NT2/D1 (cell line): ENCODE measurements at regions not wholly inside any gene's neighbourhood (a gene's known extent, or its start where the extent isn't known, plus 50 kb on each side); places are given as distances from the start of the nearest gene placed in this dataset.
"Not testable (repeated sequence)": the region's sequence is repeated elsewhere in the genome, so short reads cannot be mapped to it uniquely, and the experiment has no call there.

Experiments used
- DNase-seq: peaks from one replicate; pipeline ENCODE4 v3.0.0-alpha.2; 2011; ENCODE audit warnings: low read depth, low spot score
- H3K27me3 ChIP-seq: 2 replicates; pipeline ENCODE4 v1.6.0; 2011; ENCODE audit warnings: mild to moderate bottlenecking; ENCODE audit not compliant: insufficient read length, insufficient read depth
- H3K36me3 ChIP-seq: 2 replicates; pipeline ENCODE4 v1.6.1; 2011; ENCODE audit warnings: mild to moderate bottlenecking, low read length, mixed read lengths; ENCODE audit not compliant: insufficient read depth, insufficient read length
- H3K4me1 ChIP-seq: 2 replicates; pipeline ENCODE4 v1.5.1; 2011; ENCODE audit not compliant: insufficient read depth, insufficient read length
- H3K4me3 ChIP-seq: 2 replicates; pipeline ENCODE4 v1.5.1; 2011; ENCODE audit warnings: low read depth; ENCODE audit not compliant: insufficient read length
- H3K9ac ChIP-seq: 2 replicates; pipeline ENCODE4 v1.6.0; 2011; ENCODE audit warnings: low read depth; ENCODE audit not compliant: insufficient read length
- H3K9me3 ChIP-seq: 2 replicates; pipeline ENCODE4 v1.5.1; 2011; ENCODE audit warnings: mild to moderate bottlenecking, low read length; ENCODE audit not compliant: insufficient read depth
- SUZ12 ChIP-seq: IDR thresholded peaks from 2 replicates; pipeline ENCODE4 v1.6.1; 2011; ENCODE audit not compliant: insufficient read length, insufficient read depth; ENCODE audit errors: extremely low read depth
- YY1 ChIP-seq: IDR thresholded peaks from 2 replicates; pipeline ENCODE4 v1.6.1; 2011; ENCODE audit not compliant: insufficient read length, insufficient read depth
- ZNF274 ChIP-seq: IDR thresholded peaks from 2 replicates; pipeline ENCODE4 v1.6.1; 2011; ENCODE audit warnings: mild to moderate bottlenecking, low read depth, low read length

- not testable (repeated sequence) for H3K27me3 ChIP-seq, H3K36me3 ChIP-seq, DNase-seq, H3K4me3 ChIP-seq, H3K9ac ChIP-seq, H3K9me3 ChIP-seq, H3K4me1 ChIP-seq
These were observed 133.5 kb downstream of the KLRB1 start for GRCh38 chr12:9474197-9474596.

DNA sequence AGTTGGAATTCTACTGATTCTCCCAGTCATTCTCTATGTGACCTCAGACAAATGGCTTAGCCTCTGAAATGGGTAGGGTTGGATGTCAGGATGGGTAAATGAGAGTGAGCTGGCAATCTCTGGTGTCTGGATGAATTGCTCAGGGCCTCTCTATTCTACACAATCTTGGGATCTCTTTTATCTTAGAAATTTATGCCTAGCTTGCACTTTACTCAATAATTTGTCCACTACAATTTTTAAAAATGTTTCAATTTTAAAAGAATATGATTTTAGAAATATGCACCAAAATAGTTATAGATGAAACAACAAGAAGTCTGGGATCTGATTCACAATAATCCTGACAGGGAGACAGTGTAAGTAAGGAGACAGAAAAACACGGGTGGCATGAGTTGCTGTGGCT is 134.1 kb downstream of the KLRB1 start:
- H3K4me1 ChIP-seq, H3K4me3 ChIP-seq, H3K27me3 ChIP-seq, H3K9me3 ChIP-seq, DNase-seq, H3K9ac ChIP-seq, H3K36me3 ChIP-seq: not testable (repeated sequence)

DNA sequence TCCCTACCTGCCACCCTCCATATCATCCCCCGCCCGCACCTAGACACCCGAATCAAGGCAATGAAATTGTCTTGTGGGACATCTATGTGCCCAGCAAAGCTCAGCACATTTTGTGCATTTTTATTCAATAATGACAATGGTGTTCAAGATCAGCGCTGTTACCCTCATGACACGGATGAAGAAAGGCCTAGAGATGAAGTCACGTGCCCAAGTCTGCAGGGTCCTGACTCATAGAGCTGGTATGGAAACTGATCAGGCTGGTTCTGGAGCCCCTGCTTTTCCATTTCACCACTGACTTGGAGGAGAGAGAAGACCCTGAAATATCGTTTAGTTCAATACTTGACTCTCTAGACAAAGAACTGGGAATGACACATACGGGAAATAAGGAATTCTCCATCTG is 136.2 kb downstream of the KLRB1 start:
- H3K9ac ChIP-seq, H3K9me3 ChIP-seq, H3K36me3 ChIP-seq, H3K4me1 ChIP-seq, DNase-seq, H3K4me3 ChIP-seq, H3K27me3 ChIP-seq: not testable (repeated sequence)

DNA sequence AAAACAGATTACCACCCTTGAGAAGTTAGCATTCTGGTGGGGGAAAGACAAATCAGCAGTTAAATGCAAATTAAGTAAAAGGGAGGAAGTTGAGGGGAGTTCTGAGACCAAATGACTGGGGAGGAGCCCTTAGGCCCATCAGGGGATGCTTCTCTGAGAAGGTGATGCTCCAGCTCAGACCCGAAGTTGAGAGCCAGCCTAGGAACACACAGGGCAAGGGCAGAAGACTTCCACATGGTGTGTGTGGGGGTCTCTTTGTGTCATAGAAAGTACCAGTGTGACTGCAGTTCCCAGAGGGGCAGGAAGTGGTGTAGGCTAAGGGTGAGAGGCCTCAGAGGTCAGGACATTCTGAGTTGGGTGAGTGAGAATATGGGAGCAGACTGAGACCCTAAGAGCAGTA is 137.3 kb downstream of the KLRB1 start:
- not testable (repeated sequence) for H3K36me3 ChIP-seq, DNase-seq, H3K9ac ChIP-seq, H3K4me3 ChIP-seq, H3K27me3 ChIP-seq, H3K4me1 ChIP-seq, H3K9me3 ChIP-seq

- H3K4me3 ChIP-seq, DNase-seq, H3K9ac ChIP-seq, H3K36me3 ChIP-seq, H3K4me1 ChIP-seq, H3K27me3 ChIP-seq, H3K9me3 ChIP-seq: not testable (repeated sequence)
These were observed 137.8 kb downstream of the KLRB1 start for GRCh38 chr12:9469956-9470355.

- not testable (repeated sequence) for DNase-seq, H3K27me3 ChIP-seq, H3K9me3 ChIP-seq, H3K4me3 ChIP-seq, H3K9ac ChIP-seq, H3K36me3 ChIP-seq, H3K4me1 ChIP-seq
These were observed 138.3 kb downstream of the KLRB1 start for GRCh38 chr12:9469463-9469862.

- not testable (repeated sequence) for H3K27me3 ChIP-seq, H3K4me1 ChIP-seq, H3K36me3 ChIP-seq, H3K9ac ChIP-seq, H3K4me3 ChIP-seq, H3K9me3 ChIP-seq
- peak; percentile 88 for DNase-seq
These were observed 138.7 kb downstream of the KLRB1 start for GRCh38 chr12:9468998-9469397.

DNA sequence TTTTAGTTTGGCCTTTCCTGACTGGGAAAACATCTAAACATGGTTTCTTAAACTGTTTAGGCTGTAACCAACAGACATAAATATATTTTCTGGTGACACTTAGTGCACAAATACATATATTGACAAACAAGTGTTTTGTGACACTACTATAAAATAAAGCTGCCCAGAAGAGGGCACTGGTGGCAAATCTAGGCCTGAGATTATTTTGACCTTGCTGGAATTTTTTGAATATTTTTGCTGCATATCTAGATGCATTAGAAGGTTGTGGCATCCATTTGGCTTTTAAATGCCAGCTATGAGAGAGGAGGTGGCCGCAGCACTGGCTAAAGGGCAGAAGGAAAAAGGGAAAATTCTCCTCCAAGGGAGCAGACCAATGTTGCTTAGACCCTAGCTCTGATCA is 139.6 kb downstream of the KLRB1 start:
- not testable (repeated sequence) for H3K36me3 ChIP-seq, H3K9me3 ChIP-seq, DNase-seq, H3K4me3 ChIP-seq, H3K9ac ChIP-seq, H3K4me1 ChIP-seq, H3K27me3 ChIP-seq

- no peak overlapping the region for H3K9ac ChIP-seq
- no peaks in the 10 kb centered on the region for H3K4me1 ChIP-seq
- TF ChIP-seq YY1: no peak
- no peak for TF ChIP-seq SUZ12
- TF ChIP-seq ZNF274: no peak
These were observed 143.3 kb downstream of the KLRB1 start for GRCh38 chr12:9464408-9464807.

DNA sequence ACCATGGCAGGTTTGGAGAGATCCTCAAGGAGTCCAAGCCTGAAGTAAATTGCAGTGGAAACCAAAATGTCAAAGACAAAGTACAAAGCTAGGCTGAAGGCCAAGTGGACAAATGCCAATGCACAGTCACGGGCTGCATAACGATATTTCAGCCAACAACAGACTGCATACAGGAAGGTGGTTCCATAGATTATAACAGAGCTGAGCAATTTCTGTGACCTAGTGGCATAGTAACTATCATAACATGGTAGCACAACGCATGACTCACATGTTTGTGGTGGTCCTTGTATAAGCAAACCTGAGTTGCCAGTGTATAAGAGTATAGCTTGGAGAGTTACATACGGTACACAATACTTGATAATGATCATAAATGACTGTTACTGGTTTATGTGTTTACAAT is 152.2 kb downstream of the KLRB1 start:
- H3K9ac ChIP-seq, H3K4me1 ChIP-seq, H3K27me3 ChIP-seq, DNase-seq, H3K4me3 ChIP-seq, H3K36me3 ChIP-seq, H3K9me3 ChIP-seq: not testable (repeated sequence)

More at GRCh38 chr12:9464408-9464807, 143.3 kb downstream of the KLRB1 start:
- H3K9me3 ChIP-seq: no peaks in the 10 kb centered on the region
- no peaks in the 10 kb centered on the region for H3K36me3 ChIP-seq
- DNase-seq: no peak
- H3K27me3 ChIP-seq: no peaks in the 10 kb centered on the region
- H3K4me3 ChIP-seq: no peak overlapping the region

- not testable (repeated sequence) for H3K4me3 ChIP-seq, H3K27me3 ChIP-seq, DNase-seq, H3K4me1 ChIP-seq, H3K9me3 ChIP-seq, H3K9ac ChIP-seq, H3K36me3 ChIP-seq
These were observed 153.7 kb downstream of the KLRB1 start for GRCh38 chr12:9454021-9454420.

DNA sequence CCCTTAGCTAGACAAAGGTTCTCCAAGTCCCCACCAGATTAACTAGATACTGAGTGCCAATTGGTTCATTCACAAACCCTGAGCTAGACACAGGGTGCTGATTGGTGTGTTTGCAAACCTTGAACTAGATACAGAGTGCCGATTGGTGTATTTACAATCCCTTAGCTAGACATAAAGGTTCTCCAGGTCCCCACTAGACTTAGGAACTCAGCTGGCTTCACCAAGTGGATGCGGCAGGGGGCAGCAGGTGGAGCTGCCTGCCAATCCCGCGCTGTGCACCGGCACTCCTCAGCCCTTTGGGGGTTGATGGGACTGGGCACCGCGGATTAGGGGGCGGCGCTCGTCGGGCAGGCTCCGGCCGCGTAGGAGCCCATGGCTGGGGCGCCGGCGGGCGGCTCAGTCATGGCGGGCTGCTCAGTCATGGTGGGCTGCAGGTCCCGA is 157.6 kb downstream of the KLRB1 start:
- DNase-seq, H3K27me3 ChIP-seq, H3K4me3 ChIP-seq, H3K9me3 ChIP-seq, H3K9ac ChIP-seq, H3K36me3 ChIP-seq, H3K4me1 ChIP-seq: not testable (repeated sequence)
